ENCODE measurements at regions not wholly inside any gene's neighbourhood (a gene's known extent, or its start where the extent isn't known, plus 50 kb on each side); places are given as distances from the start of the nearest gene placed in this dataset.

DNA sequence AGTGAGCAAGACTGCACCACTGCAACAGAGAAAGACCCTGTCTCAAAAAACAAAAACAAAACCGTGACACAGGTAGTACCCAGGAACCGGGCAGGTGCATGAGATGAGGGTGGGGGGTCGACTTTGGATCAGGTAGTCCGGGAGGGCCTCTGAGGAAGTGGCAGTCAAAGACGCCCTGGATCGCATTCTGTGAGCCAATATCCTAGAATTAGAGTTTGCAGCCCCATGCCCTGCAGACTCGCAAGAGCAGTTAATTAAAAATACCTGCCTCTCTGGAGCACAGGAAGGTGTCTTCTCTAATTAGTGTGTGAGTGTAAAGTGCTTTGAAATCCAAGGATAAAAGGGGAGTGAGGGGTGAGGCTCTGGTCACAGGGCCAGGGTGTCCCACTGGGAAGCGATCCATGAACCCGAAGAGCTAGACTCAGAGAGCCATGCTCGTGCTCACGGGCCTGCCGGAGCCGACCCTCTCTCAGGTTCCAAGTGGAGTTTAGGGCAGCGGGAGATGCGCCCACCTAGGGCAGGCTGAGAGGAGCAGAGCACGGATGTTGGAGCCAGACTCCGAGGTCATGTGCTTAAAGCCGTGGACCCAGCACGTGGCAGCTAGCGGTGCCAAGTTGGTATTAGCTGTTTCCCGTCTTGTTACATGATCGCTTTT lies 74.7 kb upstream of the PTPN1 start:
- no peak overlapping the region for H3K4me3 ChIP-seq (ENCODE audit: low read depth, low read length)
- TF ChIP-seq, protein P1, sequence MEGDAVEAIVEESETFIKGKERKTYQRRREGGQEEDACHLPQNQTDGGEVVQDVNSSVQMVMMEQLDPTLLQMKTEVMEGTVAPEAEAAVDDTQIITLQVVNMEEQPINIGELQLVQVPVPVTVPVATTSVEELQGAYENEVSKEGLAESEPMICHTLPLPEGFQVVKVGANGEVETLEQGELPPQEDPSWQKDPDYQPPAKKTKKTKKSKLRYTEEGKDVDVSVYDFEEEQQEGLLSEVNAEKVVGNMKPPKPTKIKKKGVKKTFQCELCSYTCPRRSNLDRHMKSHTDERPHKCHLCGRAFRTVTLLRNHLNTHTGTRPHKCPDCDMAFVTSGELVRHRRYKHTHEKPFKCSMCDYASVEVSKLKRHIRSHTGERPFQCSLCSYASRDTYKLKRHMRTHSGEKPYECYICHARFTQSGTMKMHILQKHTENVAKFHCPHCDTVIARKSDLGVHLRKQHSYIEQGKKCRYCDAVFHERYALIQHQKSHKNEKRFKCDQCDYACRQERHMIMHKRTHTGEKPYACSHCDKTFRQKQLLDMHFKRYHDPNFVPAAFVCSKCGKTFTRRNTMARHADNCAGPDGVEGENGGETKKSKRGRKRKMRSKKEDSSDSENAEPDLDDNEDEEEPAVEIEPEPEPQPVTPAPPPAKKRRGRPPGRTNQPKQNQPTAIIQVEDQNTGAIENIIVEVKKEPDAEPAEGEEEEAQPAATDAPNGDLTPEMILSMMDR (IDR thresholded peaks at IDR 0.05; ENCODE audit: low read depth, low read length), result no peak

DNA sequence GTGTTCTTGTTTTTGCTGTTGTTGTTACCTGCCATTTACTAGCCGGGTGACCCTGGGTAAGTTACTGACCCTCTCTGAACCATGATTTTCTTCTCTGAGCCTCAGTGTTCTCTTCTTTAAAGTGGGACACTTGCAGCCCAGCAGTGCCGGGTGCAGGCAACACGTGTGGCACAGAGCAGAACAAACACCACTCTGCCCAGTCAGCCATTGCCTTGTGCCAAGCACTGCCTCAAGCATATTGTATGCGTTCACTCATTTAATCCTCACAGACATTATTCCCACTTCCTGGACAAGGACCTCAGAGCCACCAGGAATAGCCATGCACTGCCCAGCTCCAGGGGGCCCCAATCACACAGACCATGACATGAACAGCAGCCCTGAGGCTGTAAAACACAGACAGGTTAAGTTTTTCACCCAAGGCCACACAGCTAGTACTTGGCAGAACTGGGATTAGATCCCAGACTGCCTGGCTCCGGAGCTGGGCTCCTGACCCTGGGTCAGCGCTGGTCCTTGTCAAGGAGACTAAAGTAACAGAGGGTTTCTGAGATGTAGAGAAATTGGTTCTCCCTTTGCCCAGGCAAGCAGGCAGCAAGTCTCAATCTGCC lies 74.0 kb upstream of the PTPN1 start:
- H3K4me3 ChIP-seq (ENCODE audit: low read depth, low read length), result no peak overlapping the region
- TF ChIP-seq, protein P1 (IDR thresholded peaks at IDR 0.05; ENCODE audit: low read depth, low read length), result no peak

DNA sequence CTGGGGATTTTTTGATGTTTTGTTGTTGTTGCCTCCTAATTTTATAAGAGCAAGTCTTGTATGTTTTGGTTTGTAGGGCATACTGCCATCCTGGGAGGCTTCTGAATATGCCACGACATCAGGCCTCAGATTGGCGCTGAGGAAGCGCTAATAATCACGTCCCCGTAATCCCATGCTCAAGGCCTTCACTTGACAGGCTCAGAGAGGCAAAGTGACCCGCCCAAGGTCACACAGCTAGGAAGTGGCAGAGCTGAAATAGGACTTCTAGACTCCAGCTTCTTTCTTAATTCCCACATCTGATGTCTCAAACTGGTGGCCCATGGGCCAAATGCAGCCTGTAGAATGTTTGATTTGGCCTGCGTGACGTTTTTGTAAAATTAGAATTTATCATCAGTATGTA lies 73.5 kb upstream of the PTPN1 start:
- H3K4me3 ChIP-seq (ENCODE audit: low read depth, low read length), result no peak overlapping the region
- TF ChIP-seq, protein P1 (IDR thresholded peaks at IDR 0.05; ENCODE audit: low read depth, low read length), result no peak

DNA sequence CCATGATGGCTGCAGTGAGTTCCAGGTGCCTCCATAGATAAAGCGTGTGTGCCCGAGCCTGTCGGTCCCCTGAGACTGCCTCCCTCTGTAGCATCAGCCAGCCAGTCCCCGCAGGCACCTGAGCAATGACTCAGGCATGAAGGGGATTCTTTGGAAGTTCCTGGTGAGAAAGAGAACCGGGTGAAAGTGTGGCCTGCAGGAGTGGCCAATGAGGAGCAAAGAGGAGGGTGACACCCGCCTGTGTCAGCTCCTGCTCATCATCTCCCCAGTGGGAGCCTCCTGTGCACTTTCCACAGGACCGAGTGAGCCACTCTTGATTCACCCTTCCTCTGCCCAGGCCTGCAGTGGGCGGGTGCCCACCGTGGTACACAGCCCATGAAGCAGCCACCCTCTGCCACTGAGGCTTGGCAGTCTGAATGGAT lies 71.2 kb upstream of the PTPN1 start:
- TF ChIP-seq, protein P1 (IDR thresholded peaks at IDR 0.05; ENCODE audit: low read depth, low read length), result no peak

DNA sequence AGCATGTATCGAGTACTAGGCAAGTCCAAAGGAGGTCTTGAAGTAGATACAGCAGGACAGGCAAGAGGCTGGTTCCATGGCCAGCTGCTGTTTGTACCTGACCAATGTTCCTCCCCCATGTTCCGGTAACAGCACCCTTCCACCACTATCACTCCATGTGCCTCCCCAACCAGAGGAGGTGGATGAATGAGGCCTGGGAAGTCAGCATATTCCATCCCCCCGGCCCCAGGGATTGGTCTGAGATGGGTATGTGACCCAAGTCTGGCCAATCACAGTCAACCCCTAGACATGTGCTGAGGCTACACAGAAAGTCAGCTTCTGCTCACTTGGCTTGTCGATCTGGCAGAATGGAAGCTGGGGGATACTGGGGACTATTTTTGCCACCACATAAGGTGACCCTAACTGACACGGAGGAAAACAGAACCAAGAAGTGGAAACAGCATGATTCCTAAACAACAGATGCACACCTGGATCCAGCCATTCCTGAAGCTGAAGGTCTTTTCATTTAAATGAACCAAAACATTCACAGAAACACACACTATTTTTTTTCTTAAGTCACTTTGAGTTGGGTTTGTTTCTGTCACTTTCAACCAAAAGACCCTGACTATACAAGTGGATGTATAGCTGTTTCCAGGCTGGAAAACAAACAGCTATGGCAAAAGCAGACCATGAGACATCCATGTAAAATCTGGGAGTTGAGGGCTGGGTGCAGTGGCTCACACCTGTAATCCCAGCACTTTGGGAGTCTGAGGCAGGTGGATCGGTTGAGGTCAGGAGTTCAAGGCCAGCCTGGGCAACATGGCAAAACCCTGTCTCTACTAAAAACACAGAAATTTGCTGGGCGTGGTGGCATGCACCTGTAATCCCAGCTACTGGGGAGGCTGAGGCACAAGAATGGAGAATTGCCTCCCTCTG lies 70.4 kb upstream of the PTPN1 start:
- no peak overlapping the region for H3K4me3 ChIP-seq (ENCODE audit: low read depth, low read length)
- TF ChIP-seq, protein P1 (IDR thresholded peaks at IDR 0.05; ENCODE audit: low read depth, low read length), result no peak

More for the DNA sequence above, 71.2 kb upstream of the PTPN1 start:
- no peak overlapping the region for H3K4me3 ChIP-seq (ENCODE audit: low read depth, low read length)

DNA sequence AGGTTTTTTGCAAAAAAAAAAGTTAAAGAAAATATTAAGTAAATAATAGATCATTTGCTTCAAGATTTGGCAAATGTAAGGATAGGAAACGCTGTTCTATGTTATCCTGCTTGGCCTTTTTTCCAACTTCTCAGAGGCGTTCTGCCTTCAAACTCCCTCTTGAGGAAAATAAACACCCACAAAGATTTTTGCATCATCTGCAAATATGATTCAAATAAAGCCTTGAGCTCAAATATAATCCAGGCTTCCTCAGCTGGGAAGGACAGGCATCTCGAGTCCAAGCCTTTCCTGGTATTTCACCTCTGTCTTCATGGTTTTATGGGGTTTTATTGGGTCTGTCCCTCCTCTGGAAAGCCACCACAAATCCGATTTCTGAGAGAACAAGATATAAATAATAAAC lies 67.7 kb upstream of the PTPN1 start:
- no peak overlapping the region for H3K4me3 ChIP-seq (ENCODE audit: low read depth, low read length)
- TF ChIP-seq, protein P1 (IDR thresholded peaks at IDR 0.05; ENCODE audit: low read depth, low read length), result no peak

All from WI38 (cell line).